ENCODE measurements at regions not wholly inside any gene's neighbourhood (a gene's known extent, or its start where the extent isn't known, plus 50 kb on each side); places are given as distances from the start of the nearest gene placed in this dataset.

GRCh38 chr12:93308281-93308680, 69.4 kb upstream of the NUDT4 start:
- ATAC-seq (no peak), DNase-seq (ENCODE audit: low read depth, low spot score) (no peak)
- TF ChIP-seq MAX (IDR thresholded peaks at IDR 0.05) (no peak), ZFX (IDR thresholded peaks at IDR 0.05) (no peak), EGR1 (IDR thresholded peaks at IDR 0.05; ENCODE audit: low read depth) (no peak), CEBPB (IDR thresholded peaks at IDR 0.05; ENCODE audit: low read depth) (no peak), CBX3 (IDR thresholded peaks at IDR 0.05; ENCODE audit: low read depth) (no peak), EZH2phosphoT487 (IDR thresholded peaks at IDR 0.05; ENCODE audit: borderline replicate concordance) (no peak), REST (IDR thresholded peaks at IDR 0.05; ENCODE audit: low read depth) (no peak), ZBTB33 (IDR thresholded peaks at IDR 0.05; ENCODE audit: extremely low read depth, insufficient replicate concordance, low read length) (no peak), TCF7L2 (IDR thresholded peaks at IDR 0.05; ENCODE audit: borderline replicate concordance, extremely low read depth, insufficient read depth, insufficient read length) (no peak)
- no peaks in the 10 kb centered on the region for H3K27me3 ChIP-seq (ENCODE audit: insufficient read depth, low read length)
- intact Hi-C loops (cut with micrococcal nuclease): no loop called here
- BruUV-seq (replicated peaks): no TSS peak
- H3K4me2 ChIP-seq (ENCODE audit: low read length): no peak overlapping the region
- ChIA-PET RAD21 (ENCODE audit: low non-redundant PET in 1 of 2, low total read pairs in 2 of 2, uncharacterized antibody in 2 of 2, unreplicated experiment in 2 of 2) (no interaction called here), CTCF (no interaction called here), POLR2A (no interaction called here)
- no peaks in the 10 kb centered on the region for H3K9me2 ChIP-seq (ENCODE audit: insufficient read depth)
- H3K9ac ChIP-seq (ENCODE audit: low read length): no peak overlapping the region
- no peaks in the 10 kb centered on the region for H3K9me3 ChIP-seq (ENCODE audit: control insufficient read depth in 1 of 2, insufficient read depth in 1 of 2, low read depth in 1 of 2, low read length in 2 of 2)
- no peaks in the 10 kb centered on the region for H3K4me1 ChIP-seq (ENCODE audit: control insufficient read depth in 1 of 2, insufficient read depth in 2 of 2, low read length in 2 of 2)
- no peaks in the 10 kb centered on the region for H4K20me1 ChIP-seq (ENCODE audit: insufficient read depth)
- no peaks in the 10 kb centered on the region for H3K36me3 ChIP-seq (ENCODE audit: control insufficient read depth in 1 of 2, insufficient read depth in 2 of 2, low read length in 2 of 2)
- no peak overlapping the region for H2AFZ ChIP-seq (ENCODE audit: low read depth, low read length, poor library complexity, severe bottlenecking)
- H3K4me3 ChIP-seq (replicated peaks in 1 of 2; ENCODE audit: low read depth in 1 of 2, low read length in 2 of 2): no peak overlapping the region
- no peak overlapping the region for H3K27ac ChIP-seq (ENCODE audit: low read depth, low read length)
- H3K79me2 ChIP-seq (ENCODE audit: insufficient read depth, low read length): no peaks in the 10 kb centered on the region
